BE2C (cell line): ENCODE measurements at regions not wholly inside any gene's neighbourhood (a gene's known extent, or its start where the extent isn't known, plus 50 kb on each side); places are given as distances from the start of the nearest gene placed in this dataset.
"Not testable (repeated sequence)": the region's sequence is repeated elsewhere in the genome, so short reads cannot be mapped to it uniquely, and the experiment has no call there.

Experiments used
- DNase-seq: peaks from one replicate; pipeline ENCODE4 v3.0.0-alpha.2; 2020
- H3K27me3 ChIP-seq: fragments of 250-450 bp; sonication (Bioruptor Pico); 2 replicates; pipeline ENCODE4 v1.5.1; 2020; ENCODE audit warnings: mild to moderate bottlenecking
- H3K36me3 ChIP-seq: fragments of 250-450 bp; sonication (Bioruptor Pico); 2 replicates; pipeline ENCODE4 v1.5.1; 2020; ENCODE audit warnings: mild to moderate bottlenecking
- H3K4me1 ChIP-seq: fragments of 250-450 bp; sonication (Bioruptor Pico); 2 replicates; pipeline ENCODE4 v1.5.1; 2020
- H3K4me3 ChIP-seq: 2 replicates; pipeline ENCODE4 v1.5.1; 2011; ENCODE audit warnings: low read depth, low read length
- H3K9me3 ChIP-seq: fragments of 250-450 bp; sonication (Bioruptor Pico); 2 replicates; pipeline ENCODE4 v1.5.1; 2020
- CTCF ChIP-seq: IDR thresholded peaks from 2 replicates; pipeline ENCODE4 v1.5.1; 2012; ENCODE audit warnings: mild to moderate bottlenecking, low read depth, low read length

GRCh38 chr3:162710332-162711112 lies 1213.9 kb downstream of the OTOL1 start:
- DNase-seq, result no peak
- Histone ChIP-seq H3K9me3 (no peaks in the 10 kb centered on the region), H3K36me3 (no peaks in the 10 kb centered on the region), H3K4me1 (no peaks in the 10 kb centered on the region), H3K27me3 (no peaks in the 10 kb centered on the region), H3K4me3 (no peak overlapping the region)
- TF ChIP-seq CTCF, result no peak

GRCh38 chr3:162717074-162717473 lies 1220.5 kb downstream of the OTOL1 start:
- not testable (repeated sequence) for H3K27me3 ChIP-seq, H3K4me3 ChIP-seq, H3K36me3 ChIP-seq, H3K9me3 ChIP-seq, DNase-seq, H3K4me1 ChIP-seq

- no peaks in the 10 kb centered on the region for H3K36me3 ChIP-seq
- no peak overlapping the region for H3K4me3 ChIP-seq
- H3K4me1 ChIP-seq, result no peaks in the 10 kb centered on the region
- no peaks in the 10 kb centered on the region for H3K9me3 ChIP-seq
- no peak for DNase-seq
- no peak for TF ChIP-seq CTCF
- no peaks in the 10 kb centered on the region for H3K27me3 ChIP-seq
These were observed 1222.1 kb downstream of the OTOL1 start for GRCh38 chr3:162718697-162719096.

DNA sequence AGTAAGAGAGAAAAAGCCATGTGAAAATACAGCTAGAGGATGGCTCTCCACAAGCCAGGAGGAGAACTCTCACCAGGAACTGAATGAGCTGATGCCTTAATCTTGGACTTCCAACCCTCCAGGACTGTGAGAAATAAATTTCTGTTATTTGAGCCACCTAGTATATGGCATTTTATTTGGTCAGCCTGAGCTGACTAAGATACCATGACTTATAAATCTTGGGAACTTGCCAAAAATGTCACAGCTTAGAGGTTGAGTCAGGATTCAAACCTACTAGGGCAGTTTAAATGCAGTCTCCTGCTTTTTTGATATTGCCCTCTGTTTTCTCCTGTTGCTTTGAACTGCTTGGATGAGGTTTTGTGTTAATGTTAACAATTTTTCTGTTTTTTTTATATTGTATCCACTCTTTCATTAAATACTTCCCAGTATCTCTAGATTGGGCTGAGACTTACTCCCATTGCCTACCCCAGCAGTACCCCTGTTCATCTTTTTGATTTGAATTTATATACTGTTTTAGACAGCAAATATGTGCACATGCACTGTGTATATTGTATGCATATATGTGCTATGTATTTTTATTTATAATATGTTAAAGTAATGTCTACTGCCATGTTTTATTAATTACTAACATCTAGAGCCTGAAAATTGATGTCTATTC lies 1223.2 kb downstream of the OTOL1 start:
- Histone ChIP-seq H3K4me3 (no peak overlapping the region), H3K9me3 (no peaks in the 10 kb centered on the region), H3K36me3 (no peaks in the 10 kb centered on the region), H3K27me3 (no peaks in the 10 kb centered on the region), H3K4me1 (no peaks in the 10 kb centered on the region)
- no peak for TF ChIP-seq CTCF
- no peak for DNase-seq

DNA sequence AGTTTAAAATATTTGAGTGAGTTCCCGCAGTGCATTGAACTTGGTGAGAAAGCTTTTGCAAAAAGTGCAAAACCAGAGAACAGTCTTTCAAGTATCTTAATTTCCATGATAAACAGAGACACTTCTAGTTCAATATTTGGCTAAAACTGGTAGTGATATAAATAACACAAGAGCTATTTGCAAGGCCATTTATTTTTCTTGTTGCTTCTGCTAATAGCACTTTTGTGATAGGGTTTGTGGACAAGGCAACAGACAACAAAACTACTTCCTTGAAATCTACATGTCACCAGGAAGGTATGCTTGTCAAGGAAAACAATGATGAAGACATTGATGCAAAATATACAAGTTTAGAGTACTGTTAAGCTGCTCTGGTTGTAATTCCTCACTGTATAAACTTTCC lies 1225.1 kb downstream of the OTOL1 start:
- Histone ChIP-seq H3K36me3 (no peaks in the 10 kb centered on the region), H3K9me3 (no peaks in the 10 kb centered on the region), H3K4me1 (no peaks in the 10 kb centered on the region), H3K27me3 (no peaks in the 10 kb centered on the region), H3K4me3 (no peak overlapping the region)
- DNase-seq, result no peak
- no peak for TF ChIP-seq CTCF

GRCh38 chr3:162722337-162722736 lies 1225.7 kb downstream of the OTOL1 start:
- Histone ChIP-seq H3K4me3 (no peak overlapping the region), H3K27me3 (no peaks in the 10 kb centered on the region), H3K4me1 (no peaks in the 10 kb centered on the region), H3K9me3 (no peaks in the 10 kb centered on the region), H3K36me3 (no peaks in the 10 kb centered on the region)
- DNase-seq, result no peak
- TF ChIP-seq CTCF, result no peak

GRCh38 chr3:162722796-162723195 lies 1226.2 kb downstream of the OTOL1 start:
- not testable (repeated sequence) for DNase-seq, H3K27me3 ChIP-seq, H3K4me3 ChIP-seq, H3K4me1 ChIP-seq, H3K9me3 ChIP-seq, H3K36me3 ChIP-seq
